Gastrocnemius medialis (tissue), 4 donors: ENCODE measurements at regions not wholly inside any gene's neighbourhood (a gene's known extent, or its start where the extent isn't known, plus 50 kb on each side); places are given as distances from the start of the nearest gene placed in this dataset.

Experiments used
- CTCF ChIP-seq, 5 experiments: fragments of 450-650 bp in 3 of 5; fragments of 200-600 bp in 2 of 5; sonication (generic) in 2 of 5; IDR thresholded peaks in 4 of 5; conservative IDR thresholded peaks in 1 of 5; 1 replicate in 4 of 5; 2 replicates in 1 of 5; pipeline ENCODE4 v1.5.1; 2016 to 2019; ENCODE audit warnings: antibody characterized with exemption in 5 of 5, mild to moderate bottlenecking in 3 of 5, moderate library complexity in 3 of 5
- POLR2A ChIP-seq, 2 donors: fragments of 450-650 bp; IDR thresholded peaks; one replicate each; pipeline ENCODE4 v1.6.1; 2017; ENCODE audit warnings: antibody characterized with exemption in 2 of 2, mild to moderate bottlenecking in 2 of 2, moderate library complexity in 2 of 2

GRCh38 chr2:221629468-221629867 is 57.4 kb upstream of the EPHA4 start:
- TF ChIP-seq CTCF (IDR thresholded peaks at IDR 0.05 in 4 of 5, conservative IDR thresholded peaks at IDR 0.05 in 1 of 5) (no peak), POLR2A (IDR thresholded peaks at IDR 0.05) (no peak)
